ENCODE measurements at regions not wholly inside any gene's neighbourhood (a gene's known extent, or its start where the extent isn't known, plus 50 kb on each side); places are given as distances from the start of the nearest gene placed in this dataset.
A peak's percentile ranks its signal among the peaks of the same experiment; 100 is the strongest.

DNA sequence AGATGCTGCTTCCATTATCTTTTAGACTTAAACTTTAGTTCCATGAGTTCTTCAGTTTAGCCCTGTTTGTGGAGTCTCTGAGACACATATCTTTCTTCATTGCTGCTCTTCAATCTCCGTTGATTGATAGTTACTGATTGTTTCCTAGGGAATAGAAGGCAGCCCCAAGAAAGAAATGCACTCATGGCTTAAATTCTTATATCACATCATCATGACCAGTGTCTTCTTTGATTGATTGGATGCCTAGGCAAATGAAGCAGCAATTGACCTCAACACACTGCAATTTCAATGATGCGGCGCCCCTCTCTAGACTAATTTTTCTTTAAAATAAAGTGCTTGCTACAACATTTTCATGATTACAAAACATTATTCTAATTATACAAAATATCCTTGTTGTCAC, 576.5 kb upstream of the VSTM2A start:
- no peak for DNase-seq (ENCODE audit: low spot score)

DNA sequence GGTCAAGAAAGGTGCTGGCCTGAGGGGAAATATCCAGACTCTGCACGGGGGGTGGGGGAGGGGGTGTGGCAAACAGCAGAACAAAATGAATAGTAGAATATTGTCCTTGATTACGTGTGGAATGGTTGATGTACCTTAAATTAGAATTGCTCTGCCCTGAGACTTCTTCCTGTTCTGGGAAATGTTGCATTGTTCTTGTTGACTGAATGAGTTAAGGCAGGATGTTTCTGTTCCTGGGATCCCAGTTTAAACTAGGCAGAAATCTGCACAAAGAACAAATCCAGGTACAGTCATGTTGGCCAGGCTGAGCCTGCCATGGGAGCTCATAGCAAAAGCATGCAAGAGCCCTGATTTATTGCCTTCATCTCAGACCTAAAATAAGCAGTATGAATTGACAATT, 558.7 kb upstream of the VSTM2A start:
- peak; percentile 62 for DNase-seq (ENCODE audit: low spot score)

DNA sequence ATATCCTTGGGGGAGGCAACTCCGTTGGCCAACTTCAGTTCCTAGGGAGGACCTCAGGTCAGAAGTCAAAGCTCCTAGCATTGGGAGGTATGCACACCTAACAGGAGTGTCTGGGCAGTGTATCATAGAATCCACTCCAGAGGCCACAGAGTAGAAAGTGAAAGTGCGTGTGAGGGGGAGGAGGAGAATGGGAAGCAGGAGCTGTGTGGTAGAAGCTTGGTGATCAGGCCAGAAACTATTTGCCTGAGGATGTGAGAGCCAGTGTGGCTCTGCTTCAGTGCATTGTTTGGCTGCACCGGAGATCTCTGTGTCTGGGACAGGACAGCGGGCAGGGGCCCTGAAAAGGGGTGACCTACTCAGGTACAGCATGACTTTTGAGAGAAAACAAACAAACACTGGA, 557.4 kb upstream of the VSTM2A start:
- peak; percentile 17 for DNase-seq (ENCODE audit: low spot score)

DNA sequence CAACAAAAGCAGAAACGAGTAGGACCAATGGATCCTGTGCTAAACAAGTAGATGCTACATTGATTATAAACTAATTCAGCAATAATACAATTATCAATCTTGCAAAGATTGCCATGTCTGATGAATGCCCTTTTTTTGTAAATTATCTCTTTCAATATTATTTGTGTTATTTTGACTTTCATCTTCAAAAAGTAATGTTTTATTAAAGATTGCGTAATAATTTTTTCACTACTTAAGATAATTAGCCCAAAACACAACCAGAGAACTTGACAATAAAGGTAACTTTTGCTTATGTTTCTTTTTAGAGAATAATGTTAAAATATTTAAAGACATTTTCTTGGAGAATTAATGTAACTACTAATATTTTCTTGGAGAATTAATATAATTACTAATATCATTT, 553.8 kb upstream of the VSTM2A start:
- DNase-seq (ENCODE audit: low spot score) = no peak

DNA sequence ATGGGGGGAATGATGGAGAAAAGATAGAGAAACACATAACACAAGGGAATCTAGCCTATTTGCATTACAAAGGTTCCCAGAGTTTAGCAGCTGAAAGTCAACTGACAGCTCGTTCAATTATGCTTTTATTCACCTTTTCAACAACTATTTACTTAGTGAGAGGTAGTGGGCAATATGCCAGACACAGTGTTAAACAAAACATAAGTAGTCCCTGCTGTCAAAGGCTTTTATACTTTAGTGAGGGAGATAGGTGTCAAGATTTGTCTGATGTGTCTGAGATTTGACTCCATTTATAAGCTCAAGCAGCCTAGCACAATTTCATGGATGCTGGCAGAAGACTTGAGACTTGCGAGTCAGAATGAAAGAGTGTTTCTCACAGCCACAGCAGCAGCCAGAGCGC, 549.0 kb upstream of the VSTM2A start:
- no peak for DNase-seq (ENCODE audit: low spot score)

DNA sequence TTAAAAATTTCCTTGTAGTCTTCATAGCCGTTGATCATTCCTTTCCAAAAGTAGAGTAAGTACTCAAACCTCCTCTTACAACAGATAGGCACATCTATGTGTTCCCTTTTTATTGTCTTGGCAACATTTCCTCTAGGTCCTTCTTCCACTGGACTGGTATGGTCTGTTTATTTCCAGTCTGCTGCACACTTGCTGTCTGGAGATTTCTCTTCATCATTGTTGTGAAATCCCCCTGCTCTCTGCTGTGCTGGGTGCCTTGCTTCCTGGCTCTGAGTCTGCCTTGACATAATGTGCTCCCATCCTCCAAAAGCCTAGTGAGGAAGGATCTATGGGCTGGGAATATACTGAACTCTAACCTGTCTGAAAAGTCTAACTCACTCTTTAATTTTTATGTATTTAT, 545.3 kb upstream of the VSTM2A start:
- DNase-seq (ENCODE audit: low spot score) = no peak

DNA sequence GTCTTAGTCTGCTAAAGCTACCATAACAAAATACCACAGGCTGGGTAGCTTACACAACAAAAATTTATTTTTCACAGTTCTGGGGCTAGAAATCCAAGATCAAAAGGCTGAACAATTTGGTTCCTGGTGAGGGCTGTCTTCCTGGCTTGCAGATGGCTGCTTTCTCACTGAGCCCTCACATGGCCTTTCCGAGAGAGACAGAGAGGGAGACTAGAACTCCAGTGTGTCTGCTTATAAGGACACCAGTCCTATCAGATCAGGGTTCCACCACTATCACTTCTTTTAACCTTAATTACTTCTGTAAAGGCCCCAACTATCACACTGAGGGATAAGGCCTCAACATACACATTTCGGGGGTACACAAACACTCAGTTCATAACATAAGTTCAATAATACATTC, 527.4 kb upstream of the VSTM2A start:
- no peak for DNase-seq (ENCODE audit: low spot score)

DNA sequence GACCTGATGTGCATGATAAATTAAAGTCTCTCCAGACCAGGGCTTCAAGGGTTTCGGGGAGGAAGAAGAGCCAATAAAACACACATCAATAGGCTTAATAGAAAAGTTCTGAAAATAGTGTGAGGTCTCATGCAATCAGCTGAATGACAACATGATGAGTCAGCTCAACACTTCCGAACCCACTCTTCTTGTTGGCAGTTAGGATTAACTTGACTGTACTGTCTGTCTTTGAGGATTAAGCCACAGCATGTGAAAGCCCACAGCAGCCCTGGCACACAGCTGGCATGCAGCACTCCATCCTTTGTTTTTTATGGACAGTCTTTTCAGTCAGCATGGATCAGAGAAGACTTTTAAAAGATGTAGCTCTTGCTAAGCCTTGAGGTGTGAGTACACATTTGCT, 526.9 kb upstream of the VSTM2A start:
- peak; percentile 13 for DNase-seq (ENCODE audit: low spot score)

DNA sequence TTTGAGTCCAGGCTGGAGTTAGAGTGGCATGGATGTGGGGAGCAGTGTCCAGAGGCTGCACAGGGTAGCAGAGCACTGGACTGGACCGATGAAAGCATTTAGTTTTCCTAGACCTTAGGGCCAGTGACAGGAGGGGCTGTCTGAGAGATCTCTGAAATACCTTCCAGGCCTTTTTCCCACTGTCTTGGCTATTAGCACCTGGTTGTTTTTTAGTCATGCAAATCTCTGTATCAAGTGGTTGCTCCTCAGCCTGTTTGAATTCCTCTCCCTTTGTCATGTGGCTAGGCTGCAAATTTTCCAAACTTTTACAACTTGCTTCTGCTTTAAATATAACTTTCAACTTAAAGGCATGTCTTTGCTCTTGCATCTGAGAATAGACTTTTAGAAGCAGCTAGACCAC, 504.3 kb upstream of the VSTM2A start:
- no peak for DNase-seq (ENCODE audit: low spot score)

DNA sequence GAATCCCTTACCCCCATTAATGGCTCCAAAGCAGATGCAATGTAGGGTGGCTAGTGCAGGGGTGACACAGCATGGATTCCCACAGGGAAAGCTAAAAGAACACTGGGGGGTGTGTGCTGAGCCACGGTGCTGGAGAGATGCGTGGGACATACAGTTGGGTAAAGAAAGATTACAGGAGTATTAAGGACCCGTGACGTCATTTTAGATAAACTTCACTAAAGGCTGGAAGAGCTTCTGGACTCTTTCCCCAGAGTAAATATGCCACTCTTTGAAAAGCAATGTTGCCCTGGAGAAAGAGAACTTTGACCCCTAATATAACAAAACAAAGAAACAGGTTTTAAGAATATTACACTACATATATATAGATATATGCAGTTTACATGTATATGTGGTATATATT, 481.5 kb upstream of the VSTM2A start:
- no peak for DNase-seq (ENCODE audit: low spot score)

DNA sequence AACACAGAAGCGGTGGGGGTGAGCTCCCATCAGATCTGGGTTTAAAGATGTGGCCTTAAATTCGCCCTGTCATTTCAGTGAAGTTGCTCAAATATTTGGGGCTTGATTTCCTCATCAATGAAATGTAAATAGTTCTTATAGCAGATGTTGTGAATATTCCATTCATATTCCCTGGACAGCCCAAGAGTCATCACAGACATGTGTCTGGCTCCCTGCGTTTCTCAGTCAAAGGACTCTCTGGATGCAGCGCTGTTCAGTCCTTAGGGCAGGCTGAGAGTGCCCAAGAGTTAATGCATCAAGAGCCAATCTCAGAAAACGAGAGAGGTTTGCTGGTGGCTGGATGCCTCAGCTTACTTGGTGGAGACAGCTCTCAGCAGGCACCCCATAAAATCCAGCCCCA, 475.5 kb upstream of the VSTM2A start:
- DNase-seq (ENCODE audit: low spot score) = no peak

DNA sequence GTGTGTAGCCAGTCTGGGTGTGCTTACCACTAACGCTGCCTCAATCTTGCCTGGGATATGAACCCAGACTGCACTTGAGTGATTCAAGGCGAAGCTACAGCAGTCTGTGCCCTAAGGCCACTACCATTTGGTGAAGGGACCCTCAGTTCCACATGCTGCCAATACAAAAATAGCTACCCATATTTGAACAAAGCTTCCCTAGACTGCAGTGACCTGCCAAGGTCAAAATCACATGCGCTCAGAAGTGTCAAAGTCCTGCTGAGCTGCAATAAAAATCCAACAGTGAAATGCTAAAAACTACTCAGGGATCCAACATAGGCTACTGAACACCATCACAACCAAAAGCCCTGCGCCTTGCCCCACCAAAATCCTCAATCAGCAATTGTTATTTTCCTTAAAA, 472.3 kb upstream of the VSTM2A start:
- DNase-seq (ENCODE audit: low spot score) = no peak

DNA sequence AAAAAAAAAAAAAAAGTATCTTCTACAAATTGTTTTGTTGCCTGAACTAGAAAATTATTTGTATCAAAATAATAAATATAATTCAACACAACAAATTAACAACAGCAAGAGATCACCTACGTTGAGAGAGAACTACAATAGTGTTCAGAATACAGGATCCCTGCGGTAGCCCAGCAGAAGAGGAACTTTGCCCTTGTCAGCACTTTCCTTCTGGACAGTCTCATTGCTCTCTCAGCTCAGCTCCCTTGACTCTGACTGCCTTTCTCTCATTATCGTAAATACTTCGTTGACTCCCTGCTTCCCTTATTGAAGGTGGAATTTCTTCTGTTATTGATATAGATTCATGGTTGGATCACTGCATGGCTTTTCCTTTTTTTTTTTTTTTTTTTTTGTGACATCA, 469.5 kb upstream of the VSTM2A start:
- DNase-seq (ENCODE audit: low spot score) = no peak

DNA sequence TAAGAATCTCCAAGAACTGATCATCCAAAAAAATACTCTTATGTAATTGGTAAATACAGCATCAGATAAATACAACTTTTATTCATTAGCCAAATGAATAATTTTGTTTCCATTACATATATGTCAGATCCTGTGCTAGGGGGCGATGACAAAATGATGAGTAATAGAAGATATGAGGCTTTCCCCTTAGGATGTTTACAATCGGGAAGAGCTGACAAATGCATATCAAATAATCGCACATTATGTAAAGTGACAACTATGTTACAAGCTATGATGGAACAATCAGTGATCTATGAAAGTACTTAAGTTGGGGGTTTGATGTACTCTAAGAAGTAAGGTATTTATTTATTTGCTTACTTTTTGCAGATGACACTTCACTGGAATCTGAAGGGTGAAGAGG, 465.6 kb upstream of the VSTM2A start:
- DNase-seq (ENCODE audit: low spot score) = peak; percentile 4

DNA sequence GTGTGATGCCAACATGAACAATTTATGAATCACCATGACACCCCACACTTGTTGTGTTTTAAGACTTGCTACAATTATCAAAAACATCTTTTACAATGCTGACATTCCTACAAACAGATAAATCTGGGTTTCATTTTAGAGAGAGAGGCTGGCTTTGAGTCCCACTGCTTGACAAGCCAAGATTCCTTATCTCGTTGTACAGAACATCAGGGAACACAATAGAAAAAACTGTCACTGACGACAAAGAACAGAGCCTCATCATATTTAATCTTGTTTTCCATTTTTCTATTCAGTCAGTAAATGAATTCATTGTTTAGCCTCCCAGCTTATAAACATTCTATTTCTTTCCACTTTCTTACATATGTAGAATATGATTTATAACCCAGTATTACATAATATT, 461.6 kb upstream of the VSTM2A start:
- DNase-seq (ENCODE audit: low spot score) = no peak

DNA sequence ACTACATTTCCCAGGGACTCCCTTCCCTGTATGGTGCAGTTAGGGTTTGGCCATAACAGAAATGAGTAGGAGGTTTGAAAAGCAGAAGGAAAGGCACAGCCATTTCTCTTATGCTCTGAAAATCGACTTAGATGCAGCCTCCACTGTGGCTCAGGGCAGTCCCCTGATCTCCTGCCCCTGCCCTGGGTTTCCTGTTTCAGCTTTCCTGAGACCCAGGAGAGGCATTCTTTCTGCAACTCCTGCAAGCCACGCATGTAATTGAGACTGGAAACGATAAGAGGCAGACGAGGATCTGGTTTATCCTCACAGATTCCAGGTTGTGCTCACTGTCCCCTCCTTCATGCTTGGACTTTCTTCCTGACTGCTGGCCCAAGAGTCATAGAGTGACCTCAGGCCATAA, 461.2 kb upstream of the VSTM2A start:
- DNase-seq (ENCODE audit: low spot score) = no peak

DNA sequence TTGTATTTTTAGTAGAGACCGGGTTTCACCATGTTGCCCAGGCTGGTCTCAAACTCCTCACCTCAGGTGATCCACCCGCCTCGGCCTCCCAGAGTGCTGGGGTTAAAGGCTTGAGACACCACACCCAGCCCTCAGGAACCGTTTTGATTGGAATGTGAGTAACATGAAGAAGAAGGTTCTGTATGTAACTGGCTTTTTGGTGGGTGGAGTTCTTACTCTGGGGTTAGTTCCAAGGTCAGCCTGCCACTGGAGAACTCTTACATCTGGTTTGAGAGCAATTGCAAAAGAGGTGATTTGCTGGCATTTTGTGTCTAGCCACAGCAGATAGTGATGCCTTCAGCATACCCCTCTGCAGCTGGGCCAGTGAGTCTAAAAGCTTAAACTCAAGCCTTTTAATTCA, 457.8 kb upstream of the VSTM2A start:
- no peak for DNase-seq (ENCODE audit: low spot score)

DNA sequence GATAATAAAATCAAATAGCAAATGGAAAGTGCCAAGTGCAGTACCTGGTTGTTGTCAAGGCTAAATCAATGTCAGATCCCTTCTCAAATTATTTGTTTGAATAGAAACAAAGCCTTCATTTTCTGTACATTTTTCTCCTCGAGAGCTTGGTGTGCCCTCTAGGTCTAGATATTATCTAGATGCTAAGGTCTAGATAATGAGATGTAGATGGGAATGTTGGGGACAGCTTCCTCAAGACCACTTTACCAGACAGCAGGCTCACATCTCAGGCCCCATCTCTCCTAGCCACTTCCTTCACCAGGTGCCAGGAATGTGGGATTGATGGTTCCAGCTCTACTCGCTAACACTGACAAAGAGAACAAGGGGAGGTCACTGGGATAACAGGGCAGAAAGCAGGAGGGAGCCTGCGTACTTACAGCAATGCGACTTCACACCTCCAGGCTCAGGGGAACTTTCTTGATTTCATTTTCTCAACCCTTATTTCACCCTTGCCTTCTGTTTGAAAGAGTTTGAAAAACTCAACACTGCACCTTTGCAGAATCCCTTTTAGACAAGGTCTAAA, 451.4 kb upstream of the VSTM2A start:
- no peak for DNase-seq (ENCODE audit: low spot score)

DNA sequence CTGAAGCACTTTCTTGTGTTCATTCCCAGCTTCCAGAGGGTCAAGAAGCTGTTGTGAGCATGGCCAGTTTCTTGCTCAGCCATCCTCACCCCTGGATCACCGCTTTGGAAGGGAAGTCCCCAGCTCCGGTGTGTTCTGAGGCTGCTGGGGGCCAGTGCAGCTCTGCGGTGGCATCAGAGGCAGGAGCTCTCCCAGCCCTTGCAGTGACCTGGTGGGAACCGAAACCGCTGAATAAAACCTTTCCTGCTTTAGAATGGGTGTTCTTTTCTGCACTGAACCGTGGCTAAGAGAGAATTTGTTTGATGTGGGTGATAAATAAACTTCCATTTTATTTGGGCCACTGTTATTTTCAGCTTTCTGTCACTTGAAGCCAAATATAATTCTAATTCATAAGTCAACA, 450.9 kb upstream of the VSTM2A start:
- DNase-seq (ENCODE audit: low spot score) = no peak

DNA sequence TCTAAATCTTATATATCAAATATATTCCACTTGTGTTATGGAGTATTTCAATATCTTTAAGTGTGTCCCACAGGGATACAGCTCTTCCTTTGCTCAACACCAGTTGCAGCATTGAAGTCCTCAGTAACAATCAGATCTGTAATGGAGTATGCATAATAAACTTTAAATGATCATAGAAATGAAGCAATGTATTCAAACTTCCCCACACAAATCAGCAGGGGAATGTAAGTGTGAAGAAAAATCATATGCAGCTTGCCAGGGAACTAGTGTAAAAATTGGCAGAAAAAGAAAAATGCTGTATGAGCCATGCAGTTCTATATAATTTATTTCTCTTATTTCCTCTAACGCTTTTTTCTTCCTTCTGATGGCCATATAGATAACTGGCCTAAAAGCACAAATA, 444.3 kb upstream of the VSTM2A start:
- DNase-seq (ENCODE audit: low spot score) = no peak

DNA sequence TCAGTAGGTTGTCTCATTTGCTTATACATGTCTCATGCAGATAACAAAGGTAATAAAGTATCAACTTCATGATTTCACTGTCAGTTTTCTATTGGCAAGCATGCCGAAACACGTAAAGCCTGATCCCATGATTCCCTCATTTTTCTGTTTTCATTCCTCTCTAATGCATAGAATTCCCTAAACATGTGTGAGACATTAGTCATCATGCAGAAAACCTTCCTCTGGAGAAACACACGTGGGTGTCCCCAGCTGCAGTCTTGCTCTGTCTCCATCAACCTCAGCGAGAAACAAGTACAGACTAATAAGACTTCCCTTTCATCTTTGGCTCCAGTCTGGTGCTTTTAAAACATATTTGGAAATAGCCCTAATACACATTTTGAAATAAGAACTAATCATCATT, 432.7 kb upstream of the VSTM2A start:
- DNase-seq (ENCODE audit: low spot score) = peak; percentile 34

DNA sequence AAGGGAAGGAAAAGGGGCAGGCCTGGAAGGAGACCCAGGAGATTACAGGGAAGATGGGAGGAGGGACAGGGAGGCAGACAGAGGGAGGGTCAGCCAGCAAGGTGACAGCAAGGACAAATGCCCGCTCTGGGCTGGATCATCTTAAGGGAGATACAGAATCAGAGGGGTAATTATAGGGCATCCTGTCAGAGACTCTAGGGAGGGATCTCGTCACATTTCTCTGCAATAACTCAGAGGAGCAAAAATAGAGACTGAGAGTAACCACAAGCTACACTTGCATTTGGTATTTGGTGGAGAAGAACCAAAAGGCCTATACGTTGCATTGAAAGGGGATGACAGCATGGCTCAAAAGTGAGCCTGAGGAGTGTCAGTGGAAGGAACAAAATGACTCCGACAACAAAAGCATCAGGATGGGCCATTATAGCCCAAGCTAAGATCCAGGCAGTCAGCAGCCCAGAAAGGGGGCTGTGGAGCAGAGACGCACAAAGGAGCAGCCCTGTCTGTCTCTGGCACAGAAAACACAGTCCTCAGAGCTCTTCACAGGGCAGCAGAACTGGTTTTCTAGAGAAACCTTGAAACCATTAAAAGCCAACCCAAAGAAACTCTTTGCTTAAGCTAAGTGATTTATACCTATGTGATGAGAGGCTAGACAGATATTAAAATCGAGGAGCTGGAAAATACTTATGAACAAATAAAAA, 430.2 kb upstream of the VSTM2A start:
- DNase-seq (ENCODE audit: low spot score) = no peak

DNA sequence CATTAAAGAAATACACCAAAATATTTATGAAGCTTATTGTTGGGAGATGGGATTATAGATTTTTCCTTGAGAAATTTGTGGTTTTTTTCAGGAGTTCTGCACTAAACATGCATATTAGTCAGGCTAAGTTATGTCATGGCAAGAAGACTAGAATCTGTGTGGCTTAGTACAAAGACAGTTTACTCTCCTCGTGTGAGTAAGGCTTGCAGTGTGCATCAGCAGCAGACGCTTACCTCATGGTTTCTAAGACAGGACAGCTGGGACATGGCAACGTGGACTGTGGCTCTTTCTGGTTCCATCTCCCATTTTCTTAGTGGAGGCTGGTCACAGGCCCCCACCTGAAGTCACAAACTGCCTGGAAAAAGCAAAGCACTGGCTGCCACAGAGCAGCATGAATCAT, 429.6 kb upstream of the VSTM2A start:
- no peak for DNase-seq (ENCODE audit: low spot score)

DNA sequence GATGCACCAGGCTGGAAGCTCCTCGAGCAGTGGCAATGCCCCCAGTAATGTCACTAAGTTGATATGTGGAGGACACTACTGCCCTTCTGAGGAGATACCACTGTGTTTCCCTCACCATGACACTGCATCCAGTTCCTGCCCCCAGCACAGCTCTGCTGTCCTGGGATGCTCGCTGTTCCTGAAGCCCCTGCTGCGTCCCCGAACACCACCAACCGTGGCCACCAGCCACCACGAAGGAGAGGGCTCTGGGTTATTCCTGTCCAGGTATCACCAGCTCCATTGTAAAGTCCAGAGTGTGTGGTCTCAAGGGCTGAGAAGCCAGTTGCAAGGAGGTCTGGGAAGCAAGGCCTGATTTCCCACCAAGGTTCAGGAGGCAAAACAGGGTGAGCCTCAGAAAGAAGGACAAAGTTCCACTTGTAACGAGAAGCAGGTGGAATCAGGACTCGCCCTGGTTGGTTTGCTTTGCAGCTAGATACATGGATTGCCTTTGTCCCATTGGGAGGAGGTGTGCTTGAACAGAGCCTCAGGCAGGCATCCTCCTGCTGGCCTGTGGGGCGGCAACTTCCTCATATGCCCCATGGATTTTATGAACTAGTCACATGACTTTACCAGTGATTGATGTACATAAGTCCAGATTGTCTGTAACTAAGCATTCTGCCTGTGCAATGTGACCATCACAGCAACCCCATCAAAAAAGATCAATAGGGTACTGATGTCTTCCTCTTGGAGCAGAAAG, 427.0 kb upstream of the VSTM2A start:
- no peak for DNase-seq (ENCODE audit: low spot score)

All from kidney capillary endothelial cell (primary cell).